Muscle of back (tissue), 3 donors: ENCODE measurements at regions not wholly inside any gene's neighbourhood (a gene's known extent, or its start where the extent isn't known, plus 50 kb on each side); places are given as distances from the start of the nearest gene placed in this dataset.

ENCODE experiments used
- DNase-seq, 3 donors: peaks; one replicate each; pipeline versions ENCODE4 v3.0.0 to v3.0.0-alpha.2; 2013

GRCh38 chr1:224504297-224505041, 69.9 kb upstream of the WDR26 start:
- no peak for DNase-seq

DNA sequence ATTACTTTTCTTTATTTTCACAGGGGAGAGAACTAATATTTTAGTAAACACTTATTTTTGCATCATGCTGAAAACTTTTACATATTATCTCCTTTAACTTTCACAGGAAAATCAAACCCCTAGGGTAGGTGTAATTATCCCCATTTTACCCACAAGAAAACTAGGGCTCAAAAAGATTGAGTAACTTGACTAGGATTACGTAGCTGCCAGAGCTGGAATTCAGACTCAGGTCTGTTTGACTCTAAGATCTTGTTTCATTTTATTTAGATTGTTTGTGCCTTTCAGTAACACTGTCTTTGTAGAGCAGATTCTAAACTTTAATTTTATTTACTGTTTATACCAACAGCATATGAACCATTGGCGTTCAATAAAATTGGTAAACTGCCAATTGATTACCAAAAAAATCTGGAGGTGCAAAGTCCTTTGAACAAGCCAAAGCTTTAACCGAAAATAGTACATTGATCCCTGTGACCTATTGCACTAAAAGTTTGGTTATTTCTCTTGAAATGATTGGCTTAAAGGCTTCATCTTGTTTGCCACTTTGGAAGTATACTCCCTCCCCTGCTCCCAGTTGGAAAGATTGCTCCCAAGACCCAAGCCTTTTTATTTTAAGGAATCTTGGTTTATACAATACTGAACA, 71.0 kb upstream of the WDR26 start:
- no peak for DNase-seq

- DNase-seq, result no peak
Measured at GRCh38 chr1:224506141-224506814, 71.7 kb upstream of the WDR26 start.

GRCh38 chr1:224507771-224508523, 73.3 kb upstream of the WDR26 start:
- no peak for DNase-seq

GRCh38 chr1:224509907-224510306, 75.3 kb upstream of the WDR26 start:
- no peak for DNase-seq

DNA sequence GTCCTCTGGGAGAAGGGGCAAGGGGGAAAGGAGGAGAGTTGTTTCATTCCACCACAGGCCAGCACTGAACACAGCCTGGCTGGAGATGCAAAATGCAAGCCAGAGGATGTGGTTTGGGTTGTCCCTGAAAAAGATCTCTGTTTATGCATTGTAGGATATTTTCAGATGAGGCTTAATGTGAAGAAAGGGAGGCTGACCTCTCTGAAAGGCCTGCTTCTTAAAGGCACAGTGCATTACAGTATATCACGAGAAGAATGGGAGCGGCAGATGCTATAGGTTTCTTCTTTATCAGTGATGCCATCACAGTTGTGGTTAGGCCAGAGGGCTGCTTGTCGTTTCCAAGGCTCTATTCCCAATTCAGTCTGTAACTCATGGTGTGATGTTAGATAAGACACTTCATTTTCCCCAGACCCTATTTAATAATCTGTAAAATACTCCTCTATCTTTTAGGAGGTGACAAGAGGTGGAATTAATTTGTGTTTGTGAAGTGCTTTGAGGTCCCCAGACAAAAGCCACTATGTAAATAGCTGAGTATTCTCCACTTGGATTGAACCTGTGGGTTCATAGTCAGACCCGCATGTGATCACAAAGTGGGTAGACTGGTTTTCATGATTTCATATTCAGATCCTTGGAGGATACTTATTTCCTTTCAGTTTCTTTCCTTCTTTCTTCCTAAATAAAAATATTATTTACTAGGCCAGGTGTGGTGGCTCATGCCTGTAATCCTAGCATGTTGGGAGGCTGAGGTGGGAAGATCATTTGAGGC, 76.5 kb upstream of the WDR26 start:
- DNase-seq, result no peak

GRCh38 chr1:224512600-224513151, 78.1 kb upstream of the WDR26 start:
- no peak for DNase-seq

DNA sequence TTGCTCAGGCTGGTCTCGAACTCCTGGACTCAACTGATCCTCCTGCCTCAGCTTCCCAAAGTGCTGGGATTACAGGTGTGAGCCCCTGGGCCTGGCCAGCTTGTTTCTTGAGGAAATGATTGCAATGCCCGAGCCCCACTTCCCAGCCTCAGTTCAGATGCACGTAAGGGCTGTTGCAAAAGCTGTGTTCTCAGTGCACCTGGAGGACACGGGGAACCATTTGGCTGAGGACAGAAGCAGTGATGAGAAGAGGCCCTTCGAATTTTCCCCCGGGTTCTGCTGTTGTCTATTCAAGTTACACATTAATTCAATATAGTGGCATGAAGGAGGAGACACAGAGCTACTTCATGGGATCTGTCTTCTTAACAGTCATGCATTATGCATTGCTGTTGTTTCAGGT, 78.8 kb upstream of the WDR26 start:
- no peak for DNase-seq

DNA sequence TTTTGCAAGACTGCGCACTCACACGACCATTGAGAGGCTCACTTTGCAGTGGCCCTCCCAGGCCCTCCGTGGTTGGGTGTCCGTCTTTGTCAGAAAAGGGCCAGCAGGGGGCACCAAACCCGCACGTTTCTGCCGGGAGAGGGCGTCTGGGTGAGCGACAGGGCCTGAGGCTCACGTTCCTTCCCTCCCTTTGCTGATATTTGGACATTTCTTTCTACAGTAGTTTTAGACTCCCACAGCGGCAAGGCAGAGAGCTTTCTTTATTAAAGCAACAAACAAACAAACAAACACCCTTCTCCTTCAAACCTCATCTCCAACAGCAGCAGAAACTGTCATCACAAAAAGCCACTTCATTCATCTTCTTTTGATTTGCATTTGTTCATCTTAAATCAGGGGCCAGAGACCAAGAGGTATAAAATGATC, 79.2 kb upstream of the WDR26 start:
- peak; percentile 75 to 88 (median 84) for DNase-seq

GRCh38 chr1:224517171-224517570, 82.6 kb upstream of the WDR26 start:
- no peak for DNase-seq

- DNase-seq, result no peak
Measured at GRCh38 chr1:224518528-224518927, 83.9 kb upstream of the WDR26 start.

DNA sequence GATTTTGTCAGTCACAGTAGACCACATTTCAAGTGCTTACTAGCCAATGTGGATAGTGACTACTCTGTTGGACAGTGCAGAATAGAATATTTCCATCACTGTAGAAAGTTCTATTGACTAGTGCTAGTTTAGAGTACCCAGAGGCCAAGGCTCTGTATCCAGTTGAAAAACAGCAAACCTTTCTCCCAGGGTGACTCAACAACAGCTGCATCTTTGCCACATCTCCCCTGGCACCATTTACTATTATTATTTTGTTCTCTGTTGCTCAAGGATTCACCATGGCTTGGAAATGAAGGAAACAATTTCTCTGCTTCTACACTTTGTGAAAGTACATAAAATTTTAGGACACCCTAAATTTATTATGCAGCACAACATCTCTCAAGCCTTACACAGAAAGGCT, 85.3 kb upstream of the WDR26 start:
- DNase-seq, result no peak

- no peak for DNase-seq
Measured at GRCh38 chr1:224520808-224521207, 86.2 kb upstream of the WDR26 start.

DNA sequence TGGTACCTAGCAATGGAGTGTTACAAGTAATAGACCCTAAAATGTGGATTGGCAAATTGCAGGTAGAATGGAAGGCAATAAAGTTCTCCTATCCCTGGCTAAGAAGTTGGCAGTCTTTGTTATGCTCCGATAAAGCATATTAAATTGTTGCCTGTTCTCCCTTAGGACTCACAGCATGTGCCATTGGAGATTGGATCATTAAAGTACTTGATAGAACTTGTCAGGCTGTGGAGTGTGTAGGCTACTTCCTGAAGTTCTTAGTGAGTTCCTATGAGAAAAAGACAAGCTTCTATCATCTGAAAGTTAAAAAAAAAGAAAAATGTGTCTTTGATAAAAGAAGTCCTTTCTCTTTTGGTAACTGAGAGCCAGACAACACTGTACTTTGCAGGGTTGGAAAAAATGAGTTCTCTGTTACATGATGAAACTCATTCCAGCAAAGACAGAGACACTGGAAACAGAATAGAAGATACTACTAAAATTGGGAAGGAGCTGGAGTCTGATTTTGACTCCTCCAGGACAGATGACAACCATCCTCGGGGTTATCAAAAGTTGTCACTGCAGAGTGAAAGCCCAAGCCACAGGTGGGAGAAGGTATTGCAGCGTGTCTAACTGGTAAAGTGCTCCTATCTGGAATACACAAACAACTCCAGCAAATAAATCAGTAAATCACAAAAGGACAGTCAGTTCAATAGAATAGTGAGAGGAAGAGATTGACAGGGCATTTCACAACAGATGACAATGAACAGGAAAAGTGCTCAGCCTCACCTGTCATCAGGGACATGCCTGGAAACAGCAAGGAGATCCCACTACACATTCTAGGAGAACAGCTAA, 87.5 kb upstream of the WDR26 start:
- DNase-seq, result no peak

DNA sequence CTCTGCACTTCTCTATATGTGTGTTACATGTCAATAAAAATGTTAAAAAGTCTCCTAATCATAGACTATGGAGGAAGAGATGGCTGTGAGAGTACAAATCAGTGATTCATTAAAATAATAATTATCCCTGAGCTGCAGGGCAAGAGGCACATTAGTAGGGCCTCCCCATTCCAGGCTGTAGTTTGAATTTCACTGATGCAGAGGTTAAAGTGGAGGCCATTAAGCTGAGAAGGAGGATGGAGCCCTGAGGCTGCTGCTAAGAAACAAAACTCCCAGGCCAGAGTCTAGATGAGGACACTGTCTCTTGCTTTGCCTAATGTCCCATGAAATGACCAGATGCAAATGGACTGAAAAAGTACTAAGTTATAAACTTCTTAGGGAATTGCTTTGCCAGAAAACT, 89.1 kb upstream of the WDR26 start:
- DNase-seq, result no peak

DNA sequence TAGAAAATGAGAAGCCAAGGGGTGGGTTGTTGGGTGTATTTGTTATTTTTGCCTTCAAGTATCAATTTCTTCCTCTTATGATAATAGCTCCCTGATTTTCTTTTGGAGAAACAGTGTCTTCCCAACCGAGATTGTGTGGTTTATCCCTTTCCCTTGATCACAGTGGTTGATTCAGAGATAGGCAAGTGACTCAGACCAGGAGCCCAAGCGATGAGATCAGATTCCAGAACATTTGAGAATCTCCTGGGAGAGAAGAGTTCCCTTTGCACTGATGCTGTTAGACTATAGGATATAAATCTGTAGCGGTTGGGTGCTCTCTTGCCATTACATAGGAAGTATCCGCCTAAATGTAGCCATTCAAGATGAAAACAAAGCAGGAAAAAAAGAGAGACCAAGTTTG, 90.1 kb upstream of the WDR26 start:
- DNase-seq, result peak in 1 of 3 donors; percentile 57

GRCh38 chr1:224525411-224526040, 90.6 kb upstream of the CNIH3 start:
- DNase-seq, result no peak

DNA sequence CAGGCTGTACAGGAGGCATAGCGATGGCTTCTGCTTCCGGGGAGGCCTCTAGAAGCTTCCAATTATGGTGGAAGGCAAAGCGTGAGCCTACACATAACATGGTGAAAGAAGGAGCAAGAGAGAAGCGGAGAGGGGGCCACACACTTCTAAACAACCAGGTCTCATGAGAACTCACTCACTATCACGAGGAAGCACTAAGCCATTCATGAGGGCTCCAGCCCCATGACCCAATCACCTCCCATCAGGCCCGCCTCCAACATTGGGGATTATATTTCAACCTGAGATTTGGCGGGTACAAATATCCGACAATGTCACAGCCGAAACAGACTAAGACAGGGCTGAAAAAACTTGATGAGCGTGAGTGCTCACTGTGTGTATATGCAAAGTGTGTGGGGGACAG, 89.3 kb upstream of the CNIH3 start:
- DNase-seq, result no peak

- peak in 2 of 3 donors; percentile 6 to 28 for DNase-seq
Measured at GRCh38 chr1:224528900-224529299, 87.2 kb upstream of the CNIH3 start.

GRCh38 chr1:224529844-224530243, 86.3 kb upstream of the CNIH3 start:
- no peak for DNase-seq
